ENCODE measurements at regions not wholly inside any gene's neighbourhood (a gene's known extent, or its start where the extent isn't known, plus 50 kb on each side); places are given as distances from the start of the nearest gene placed in this dataset.

GRCh38 chr7:14988941-14989340 lies 86.4 kb upstream of the DGKB start:
- TF ChIP-seq CTCF (IDR thresholded peaks at IDR 0.05; ENCODE audit: low read depth, low read length) (no peak), POLR2A (IDR thresholded peaks at IDR 0.05; ENCODE audit: extremely low read depth, insufficient read length) (no peak), MAX (IDR thresholded peaks at IDR 0.05; ENCODE audit: low read depth, low read length) (no peak)
